Caki2 (cell line): ENCODE measurements at regions not wholly inside any gene's neighbourhood (a gene's known extent, or its start where the extent isn't known, plus 50 kb on each side); places are given as distances from the start of the nearest gene placed in this dataset.

Source experiments
- DNase-seq: peaks from one replicate; pipeline ENCODE4 v3.0.0-alpha.2; 2015; ENCODE audit warnings: low read depth
- in situ Hi-C: cut with HindIII; loops from 2 replicates; pipeline ENCODE4 v1.10.0; 2016; ENCODE audit warnings: low sequenced_read_pairs, low pct_unique_long_range_greater_than_20kb, mixed read lengths

DNA sequence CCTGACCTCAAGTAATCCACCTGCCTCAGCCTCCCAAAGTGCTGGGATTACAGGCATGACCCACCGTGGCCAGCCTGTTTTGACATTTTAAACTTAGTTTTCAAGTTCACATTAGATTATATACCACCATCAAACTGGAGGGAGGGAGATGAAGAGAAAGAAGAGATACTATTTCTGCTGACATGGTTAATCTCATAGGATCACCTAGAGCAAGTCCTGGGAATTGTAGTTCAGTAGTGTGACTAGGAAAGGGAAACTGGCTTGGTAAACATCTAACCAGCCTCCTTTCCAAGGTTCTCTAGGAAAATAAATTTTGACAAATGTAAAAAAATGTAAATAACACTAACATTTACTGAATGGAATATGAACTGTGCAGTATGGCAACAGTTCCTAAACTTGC is 120.5 kb upstream of the ASCC3 start:
- in situ Hi-C loops = no loop called here
- no peak for DNase-seq

- no peak for DNase-seq
- in situ Hi-C loops = no loop called here
Measured at GRCh38 chr6:101003075-101003474, 121.9 kb upstream of the ASCC3 start.

DNA sequence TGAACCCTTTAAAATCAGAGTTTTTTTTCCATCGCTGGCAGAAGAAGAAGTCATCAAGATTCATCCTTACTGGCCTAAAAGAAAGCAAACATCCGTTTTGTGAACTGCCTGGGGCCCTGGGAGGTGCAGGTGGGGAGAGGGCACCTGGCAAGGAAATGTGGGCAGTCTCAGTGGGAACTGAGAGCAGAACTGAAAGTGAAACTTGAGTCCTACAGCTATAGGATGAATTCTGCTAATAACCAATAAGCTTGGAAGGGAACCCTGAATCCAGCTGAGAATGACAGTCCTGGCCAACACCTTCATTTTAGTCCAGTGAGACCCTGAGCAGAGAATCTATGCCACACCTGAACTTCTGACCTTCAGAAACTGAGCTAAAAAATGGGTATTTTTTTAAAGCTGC is 130.1 kb upstream of the ASCC3 start:
- no peak for DNase-seq
- in situ Hi-C loops = no loop called here

- in situ Hi-C loops = no loop called here
- no peak for DNase-seq
Measured at GRCh38 chr6:101013612-101014195, 132.6 kb upstream of the ASCC3 start.

- no peak for DNase-seq
- in situ Hi-C loops = no loop called here
Measured at GRCh38 chr6:101015541-101015940, 134.4 kb upstream of the ASCC3 start.

DNA sequence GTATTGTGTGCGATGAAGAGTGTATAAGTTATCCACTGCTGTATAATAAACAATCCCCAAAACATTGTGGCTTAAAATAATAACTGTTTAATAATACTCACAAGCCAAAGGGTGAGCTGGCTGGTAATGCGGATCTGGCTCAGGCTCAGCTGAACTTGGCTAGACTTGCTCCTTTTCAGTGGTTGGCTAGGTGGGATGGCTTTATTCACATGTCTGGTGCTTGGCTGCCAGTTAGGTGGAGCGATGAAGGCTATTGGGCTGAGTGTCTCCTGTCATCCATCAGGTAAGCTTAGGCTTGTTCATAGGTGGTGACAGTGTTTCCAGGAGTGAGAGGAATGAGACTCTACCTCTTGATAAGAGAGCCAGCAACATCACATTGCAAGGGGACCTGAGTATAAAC is 135.0 kb upstream of the ASCC3 start:
- DNase-seq = no peak
- in situ Hi-C loops = no loop called here

DNA sequence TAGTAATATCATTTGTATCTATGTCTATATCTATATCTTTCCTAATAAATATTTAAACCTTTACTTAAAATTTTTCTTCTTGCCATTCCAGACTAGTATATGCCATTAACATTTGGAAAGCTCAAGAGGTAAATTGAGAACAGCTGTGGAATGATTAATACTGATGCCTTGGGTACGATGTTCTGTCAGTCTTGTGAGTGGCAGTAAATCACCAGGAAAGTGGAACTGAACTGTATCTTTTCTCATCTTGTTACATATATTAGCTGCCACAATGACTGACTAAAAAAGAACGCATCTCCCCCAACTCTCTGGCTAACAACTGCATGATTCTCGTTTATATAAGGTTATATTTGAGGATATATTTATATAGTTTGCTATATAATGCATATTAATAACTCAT is 137.0 kb upstream of the ASCC3 start:
- no peak for DNase-seq
- in situ Hi-C loops = no loop called here

DNA sequence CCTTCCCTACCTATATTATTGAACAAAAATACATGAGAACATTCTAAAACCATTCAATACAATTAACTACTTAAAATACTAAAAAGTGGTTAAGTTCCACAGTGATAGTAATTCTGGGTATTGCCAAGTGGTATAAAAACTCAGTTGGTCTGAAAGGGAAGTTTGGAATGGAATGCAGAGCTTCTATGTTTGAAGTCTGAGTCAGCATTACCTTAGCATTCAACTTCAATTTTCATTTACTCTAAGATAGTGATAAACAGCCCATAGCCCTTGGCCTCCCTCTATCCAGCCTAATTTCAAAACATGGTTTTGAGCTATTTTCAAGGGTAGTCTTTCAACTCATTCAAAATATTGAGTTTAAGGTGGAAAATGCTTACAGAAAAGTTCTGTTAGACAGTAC is 140.4 kb upstream of the ASCC3 start:
- no peak for DNase-seq
- in situ Hi-C loops = no loop called here

GRCh38 chr6:101042966-101043365 is 161.8 kb upstream of the ASCC3 start:
- in situ Hi-C loops = no loop called here
- no peak for DNase-seq

- in situ Hi-C loops = no loop called here
- no peak for DNase-seq
Measured at GRCh38 chr6:101058296-101058695, 177.2 kb upstream of the ASCC3 start.

GRCh38 chr6:101066481-101066880 is 185.4 kb upstream of the ASCC3 start:
- in situ Hi-C loops = no loop called here
- DNase-seq = no peak

- in situ Hi-C loops = no loop called here
- DNase-seq = no peak
Measured at GRCh38 chr6:101069191-101069795, 188.2 kb upstream of the ASCC3 start.

DNA sequence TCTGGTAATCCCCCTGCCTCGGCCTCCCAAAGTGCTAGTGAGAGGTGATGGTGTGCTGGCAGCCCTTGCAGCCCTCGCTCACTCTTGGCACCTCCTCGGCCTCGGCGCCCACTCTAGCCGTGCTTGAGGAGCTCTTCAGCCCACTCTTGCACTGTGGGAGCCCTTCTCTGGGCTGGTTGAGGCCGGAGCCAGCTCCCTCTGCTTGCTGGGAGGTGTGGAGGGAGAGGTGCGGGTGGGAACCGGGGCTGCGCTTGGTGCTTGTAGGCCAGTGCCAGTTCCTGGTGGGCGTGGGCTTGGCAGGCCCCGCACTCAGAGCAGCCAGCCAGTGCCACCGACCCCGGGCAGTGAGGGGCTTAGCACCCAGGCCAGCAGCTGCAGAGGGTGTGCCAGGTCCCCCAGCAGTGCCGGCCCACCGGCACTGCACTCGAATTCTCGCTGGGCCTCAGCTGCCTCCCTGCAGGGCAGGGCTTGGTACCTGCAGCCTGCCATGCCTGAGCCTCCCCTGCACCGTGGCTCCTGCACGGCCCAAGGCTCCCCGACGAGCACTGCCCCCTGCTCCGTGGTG is 189.0 kb upstream of the ASCC3 start:
- no peak for DNase-seq
- in situ Hi-C loops = no loop called here

DNA sequence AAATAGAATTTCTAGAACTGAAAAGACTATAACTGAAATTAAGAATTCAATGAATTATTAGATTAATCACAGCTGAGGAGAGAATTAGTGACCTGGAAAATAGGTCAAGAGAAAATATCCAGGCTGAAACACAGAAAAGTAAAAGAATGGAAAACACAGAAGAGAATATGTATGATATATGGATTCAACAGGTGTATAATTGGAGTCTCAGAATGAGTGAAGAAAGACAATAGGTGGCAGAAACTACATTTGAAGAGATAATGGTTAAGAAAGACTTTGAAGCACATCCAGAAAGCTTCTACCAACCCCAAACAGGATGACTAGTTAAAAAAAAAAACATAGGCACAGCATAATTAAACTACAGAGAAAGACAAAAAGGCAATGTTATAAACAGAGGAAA is 196.2 kb upstream of the ASCC3 start:
- no peak for DNase-seq
- in situ Hi-C loops = no loop called here

- no peak for DNase-seq
- in situ Hi-C loops = no loop called here
Measured at GRCh38 chr6:101079696-101080270, 198.7 kb upstream of the ASCC3 start.

GRCh38 chr6:101080597-101080996 is 199.5 kb upstream of the ASCC3 start:
- DNase-seq = no peak
- in situ Hi-C loops = no loop called here

DNA sequence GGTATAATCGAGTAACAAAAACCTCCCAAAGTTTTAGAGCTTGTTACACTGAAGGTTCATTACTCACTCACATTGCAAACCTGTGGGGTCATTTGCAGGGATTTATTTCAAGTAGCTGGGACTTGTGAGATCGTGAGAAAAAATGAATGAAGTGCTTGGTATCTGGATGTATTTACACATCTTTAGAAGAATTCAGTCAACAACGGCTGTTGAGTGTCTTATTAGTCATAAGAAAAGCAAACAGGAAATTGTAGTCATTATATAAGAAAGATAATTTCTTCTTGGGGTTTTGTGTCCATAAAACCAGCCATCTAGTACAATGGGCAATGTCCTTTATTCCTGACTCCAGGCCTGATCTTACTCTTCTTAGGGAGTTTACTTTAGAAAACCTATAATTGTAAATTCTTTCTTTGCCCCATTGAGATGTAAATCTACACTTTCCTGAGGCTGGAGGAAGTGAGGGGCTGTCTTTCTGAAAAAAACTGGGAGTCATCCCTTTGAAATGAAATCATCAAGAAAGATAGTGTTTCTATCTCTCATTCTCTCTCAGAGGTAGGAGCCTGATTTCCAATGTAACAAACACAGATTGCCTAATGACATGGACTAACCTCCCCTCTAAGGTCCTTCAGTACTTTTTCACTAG is 202.5 kb upstream of the ASCC3 start:
- in situ Hi-C loops = no loop called here
- DNase-seq = no peak

DNA sequence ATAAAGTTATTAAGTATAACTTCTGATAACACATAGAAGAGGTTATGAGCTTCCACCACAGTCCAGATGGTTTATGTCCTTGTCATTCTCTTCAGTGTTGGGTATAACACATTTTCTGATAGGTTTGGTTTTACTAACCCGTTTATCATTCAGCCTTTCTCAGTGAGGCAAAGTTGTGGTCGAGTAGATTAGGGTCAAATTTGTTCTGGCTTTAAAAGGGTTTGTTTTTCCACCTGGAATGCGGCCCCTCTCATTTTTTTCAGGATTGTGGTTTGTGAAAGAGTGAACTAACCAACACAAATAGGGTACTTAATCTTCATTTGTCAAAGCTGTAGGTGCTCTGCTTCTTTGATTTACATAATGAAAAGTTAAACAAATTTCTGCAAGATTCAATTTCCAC is 204.2 kb upstream of the ASCC3 start:
- no peak for DNase-seq
- in situ Hi-C loops = no loop called here

DNA sequence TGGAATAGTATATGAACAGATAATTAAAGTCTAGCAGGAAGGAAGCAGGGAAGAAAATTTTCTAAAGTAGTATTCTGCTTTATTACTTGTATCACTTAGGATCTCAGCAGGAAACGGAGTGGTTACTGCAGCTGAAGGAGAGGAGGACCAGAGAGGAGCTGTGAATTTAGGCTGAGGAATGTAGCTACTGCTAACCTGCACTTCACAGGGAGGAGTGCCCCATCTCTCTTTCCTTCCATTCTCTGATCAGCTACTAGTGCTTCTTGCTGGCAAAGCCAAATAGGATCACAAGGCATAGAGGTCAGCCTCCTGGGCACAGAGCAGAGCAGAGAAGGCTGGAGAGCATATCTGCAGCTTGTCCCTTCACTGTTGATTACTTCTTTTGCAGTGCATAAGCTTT is 205.3 kb upstream of the ASCC3 start:
- in situ Hi-C loops = no loop called here
- no peak for DNase-seq
